ENCODE measurements at regions not wholly inside any gene's neighbourhood (a gene's known extent, or its start where the extent isn't known, plus 50 kb on each side); places are given as distances from the start of the nearest gene placed in this dataset.

- no TSS peak for BruUV-seq (replicated peaks)
- no peak for DNase-seq
- no peaks in the 10 kb centered on the region for H3K9me3 Mint-ChIP-seq (ENCODE audit: low read depth, unreplicated experiment)
- no peaks in the 10 kb centered on the region for H3K36me3 Mint-ChIP-seq (ENCODE audit: insufficient read depth, unreplicated experiment)
- H3K27ac Mint-ChIP-seq (ENCODE audit: unreplicated experiment): no peak overlapping the region
- no peaks in the 10 kb centered on the region for H3K27me3 Mint-ChIP-seq (ENCODE audit: unreplicated experiment)
- CTCF ChIA-PET: no interaction called here
- TF ChIP-seq CTCF (IDR thresholded peaks at IDR 0.05; ENCODE audit: unreplicated experiment): no peak
- no peaks in the 10 kb centered on the region for H3K4me1 Mint-ChIP-seq (ENCODE audit: low read depth, unreplicated experiment)
- intact Hi-C loops (cut with micrococcal nuclease; ENCODE audit: unreplicated experiment): no loop called here
- no peak overlapping the region for H3K4me3 Mint-ChIP-seq (ENCODE audit: low read depth, unreplicated experiment)
These were observed 397.9 kb upstream of the JARID2 start for GRCh38 chr6:14848019-14848418.

- CTCF ChIA-PET: no interaction called here
- H3K36me3 Mint-ChIP-seq (ENCODE audit: insufficient read depth, unreplicated experiment): no peaks in the 10 kb centered on the region
- no peaks in the 10 kb centered on the region for H3K4me1 Mint-ChIP-seq (ENCODE audit: low read depth, unreplicated experiment)
These were observed 396.7 kb upstream of the JARID2 start for GRCh38 chr6:14849185-14849584.

GRCh38 chr6:14851281-14851680 is 394.6 kb upstream of the JARID2 start:
- H3K4me1 Mint-ChIP-seq (ENCODE audit: low read depth, unreplicated experiment): no peaks in the 10 kb centered on the region
- no peak for TF ChIP-seq CTCF (IDR thresholded peaks at IDR 0.05; ENCODE audit: unreplicated experiment)
- no peaks in the 10 kb centered on the region for H3K36me3 Mint-ChIP-seq (ENCODE audit: insufficient read depth, unreplicated experiment)
- intact Hi-C loops (cut with micrococcal nuclease; ENCODE audit: unreplicated experiment): no loop called here
- no peaks in the 10 kb centered on the region for H3K9me3 Mint-ChIP-seq (ENCODE audit: low read depth, unreplicated experiment)
- H3K27ac Mint-ChIP-seq (ENCODE audit: unreplicated experiment): no peak overlapping the region
- H3K4me3 Mint-ChIP-seq (ENCODE audit: low read depth, unreplicated experiment): no peak overlapping the region
- H3K27me3 Mint-ChIP-seq (ENCODE audit: unreplicated experiment): no peaks in the 10 kb centered on the region
- no TSS peak for BruUV-seq (replicated peaks)
- no peak for DNase-seq
- CTCF ChIA-PET: no interaction called here

More at GRCh38 chr6:14849185-14849584, 396.7 kb upstream of the JARID2 start:
- TF ChIP-seq CTCF (IDR thresholded peaks at IDR 0.05; ENCODE audit: unreplicated experiment): no peak
- intact Hi-C loops (cut with micrococcal nuclease; ENCODE audit: unreplicated experiment): no loop called here
- BruUV-seq (replicated peaks): no TSS peak
- DNase-seq: no peak
- no peak overlapping the region for H3K4me3 Mint-ChIP-seq (ENCODE audit: low read depth, unreplicated experiment)
- H3K27me3 Mint-ChIP-seq (ENCODE audit: unreplicated experiment): no peaks in the 10 kb centered on the region
- H3K27ac Mint-ChIP-seq (ENCODE audit: unreplicated experiment): no peak overlapping the region
- H3K9me3 Mint-ChIP-seq (ENCODE audit: low read depth, unreplicated experiment): no peaks in the 10 kb centered on the region

GRCh38 chr6:14852375-14852774 is 393.5 kb upstream of the JARID2 start:
- BruUV-seq (replicated peaks): no TSS peak
- Mint-ChIP-seq H3K4me1 (ENCODE audit: low read depth, unreplicated experiment) (no peaks in the 10 kb centered on the region), H3K27ac (ENCODE audit: unreplicated experiment) (no peak overlapping the region)

More at GRCh38 chr6:14852375-14852774, 393.5 kb upstream of the JARID2 start:
- no peak for DNase-seq
- no peak overlapping the region for H3K4me3 Mint-ChIP-seq (ENCODE audit: low read depth, unreplicated experiment)
- intact Hi-C loops (cut with micrococcal nuclease; ENCODE audit: unreplicated experiment): no loop called here
- CTCF ChIA-PET: no interaction called here
- H3K9me3 Mint-ChIP-seq (ENCODE audit: low read depth, unreplicated experiment): no peaks in the 10 kb centered on the region
- no peak for TF ChIP-seq CTCF (IDR thresholded peaks at IDR 0.05; ENCODE audit: unreplicated experiment)
- H3K36me3 Mint-ChIP-seq (ENCODE audit: insufficient read depth, unreplicated experiment): no peaks in the 10 kb centered on the region
- no peaks in the 10 kb centered on the region for H3K27me3 Mint-ChIP-seq (ENCODE audit: unreplicated experiment)
